AG08395 (cell line): ENCODE measurements at regions not wholly inside any gene's neighbourhood (a gene's known extent, or its start where the extent isn't known, plus 50 kb on each side); places are given as distances from the start of the nearest gene placed in this dataset.
"Not testable (repeated sequence)": the region's sequence is repeated elsewhere in the genome, so short reads cannot be mapped to it uniquely, and the experiment has no call there.

Source experiments
- DNase-seq: peaks from one replicate; pipeline ENCODE4 v3.0.0; 2012; ENCODE audit warnings: mixed read lengths, low spot score

DNA sequence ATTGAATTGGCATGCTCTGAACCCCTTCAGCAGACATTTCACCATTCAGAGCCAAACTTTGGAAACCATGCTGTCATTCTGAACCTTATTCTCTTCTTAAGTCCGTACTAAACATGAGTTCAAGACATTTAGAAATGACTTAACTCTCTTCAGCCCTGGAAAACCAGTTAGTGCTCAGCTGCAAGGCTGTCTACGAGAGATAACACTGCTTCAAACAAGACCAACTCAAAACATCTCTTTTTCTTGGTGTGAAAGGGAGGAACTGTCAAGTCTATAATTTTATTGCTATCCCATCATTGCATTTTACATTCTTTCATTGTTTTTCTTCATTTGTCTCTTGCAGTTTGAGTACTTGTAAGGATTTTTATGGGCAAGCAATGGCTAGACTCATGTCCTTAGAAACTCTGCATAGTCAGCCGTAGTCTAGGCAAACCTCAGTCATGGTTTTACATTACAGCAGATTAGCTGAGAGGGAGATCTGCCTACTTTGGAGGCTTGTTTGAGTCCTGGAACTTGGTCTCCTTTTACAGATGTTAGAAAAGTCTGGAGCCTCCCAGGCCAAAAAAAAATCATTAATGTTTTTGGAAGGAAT lies 120.6 kb upstream of the JADE1 start:
- DNase-seq: no peak

DNA sequence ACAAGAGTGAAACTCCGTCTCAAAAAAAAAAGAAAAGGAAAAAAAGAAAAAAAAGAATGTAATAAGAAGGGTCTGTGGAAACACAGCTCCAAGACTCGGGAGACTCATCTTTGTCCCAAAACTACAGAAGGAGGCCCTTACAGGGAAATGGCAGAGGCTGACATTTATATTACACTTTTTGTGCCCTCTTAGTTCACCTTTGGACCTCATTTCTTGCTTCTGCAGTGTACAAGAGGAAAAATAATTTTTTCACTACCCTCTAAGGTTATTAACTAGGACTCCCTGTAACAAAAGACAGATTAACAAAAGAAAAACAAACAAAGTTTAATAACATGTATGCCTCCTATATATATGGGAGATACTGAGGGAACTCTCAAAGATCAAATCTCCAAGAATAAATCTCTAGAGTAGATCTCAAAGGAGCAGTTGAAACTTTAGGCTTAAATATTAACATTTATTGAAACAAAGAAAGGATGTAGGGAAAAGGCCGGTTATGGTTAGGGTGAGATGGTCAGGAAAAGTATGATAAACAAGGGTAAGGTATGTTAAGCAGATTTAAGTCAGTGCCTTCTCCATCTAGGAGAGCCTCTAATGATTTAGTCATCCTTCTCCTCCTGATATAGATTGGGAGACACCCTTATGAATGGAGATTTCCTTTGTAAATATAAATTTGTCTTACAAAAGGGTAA lies 121.3 kb upstream of the JADE1 start:
- DNase-seq: no peak

DNA sequence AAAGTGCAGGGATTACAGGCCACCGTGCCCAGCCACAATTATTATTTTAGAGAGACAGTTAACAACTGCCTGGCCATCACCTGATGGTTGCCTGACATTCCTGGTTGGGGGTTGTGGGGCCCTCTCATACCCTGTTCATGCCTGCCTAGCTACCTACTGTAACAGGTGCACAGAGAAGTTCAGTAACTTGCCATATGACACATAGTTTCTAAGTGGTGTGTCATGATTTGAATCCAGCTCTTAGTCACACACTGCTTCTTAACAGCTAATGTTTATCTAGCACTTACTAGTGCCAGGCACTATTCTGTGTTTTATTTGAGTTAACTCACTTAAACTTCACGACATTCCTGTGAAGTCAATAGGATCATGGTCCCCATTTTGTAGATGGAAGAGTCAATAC lies 122.7 kb upstream of the JADE1 start:
- DNase-seq: no peak

DNA sequence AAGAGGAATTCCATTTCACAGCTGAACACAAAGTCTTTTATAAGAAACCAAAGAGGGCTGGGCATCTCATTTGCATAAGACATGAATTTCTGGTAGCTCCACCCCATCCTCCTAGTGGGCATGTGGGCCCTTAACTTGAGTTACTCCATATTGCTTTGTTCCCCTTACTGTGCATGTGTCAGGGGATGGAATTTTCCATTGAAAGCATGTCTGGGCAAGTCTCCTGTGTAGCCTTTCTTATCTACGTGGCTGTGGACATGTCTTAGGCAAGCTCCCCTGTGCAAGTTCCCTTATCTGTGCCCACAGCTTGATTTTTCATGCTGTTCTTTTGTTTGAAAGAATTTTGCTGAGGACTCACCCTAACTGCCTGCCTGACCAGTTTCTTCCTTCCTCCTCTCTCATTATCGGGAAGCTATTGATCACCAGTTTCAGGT lies 123.5 kb upstream of the JADE1 start:
- no peak for DNase-seq

DNA sequence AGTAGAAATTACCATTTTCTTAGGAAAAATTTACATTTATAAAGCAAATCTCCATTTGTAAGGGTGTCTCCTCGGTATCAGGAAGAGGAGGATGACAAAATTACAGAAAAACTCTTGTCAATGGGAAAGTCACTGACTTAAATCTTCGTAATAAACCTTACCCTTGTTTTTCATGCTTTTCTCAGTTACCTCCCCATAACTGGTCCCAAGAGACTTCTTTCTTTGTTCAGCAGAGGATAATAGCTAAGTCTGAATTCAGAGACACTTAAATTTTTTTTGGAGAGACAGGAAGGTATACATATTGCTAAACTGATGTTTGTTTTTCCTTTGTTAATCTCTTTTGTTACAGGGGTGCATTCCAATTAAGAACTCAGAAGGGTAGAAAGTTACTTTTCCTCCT lies 125.5 kb upstream of the JADE1 start:
- DNase-seq: no peak

DNA sequence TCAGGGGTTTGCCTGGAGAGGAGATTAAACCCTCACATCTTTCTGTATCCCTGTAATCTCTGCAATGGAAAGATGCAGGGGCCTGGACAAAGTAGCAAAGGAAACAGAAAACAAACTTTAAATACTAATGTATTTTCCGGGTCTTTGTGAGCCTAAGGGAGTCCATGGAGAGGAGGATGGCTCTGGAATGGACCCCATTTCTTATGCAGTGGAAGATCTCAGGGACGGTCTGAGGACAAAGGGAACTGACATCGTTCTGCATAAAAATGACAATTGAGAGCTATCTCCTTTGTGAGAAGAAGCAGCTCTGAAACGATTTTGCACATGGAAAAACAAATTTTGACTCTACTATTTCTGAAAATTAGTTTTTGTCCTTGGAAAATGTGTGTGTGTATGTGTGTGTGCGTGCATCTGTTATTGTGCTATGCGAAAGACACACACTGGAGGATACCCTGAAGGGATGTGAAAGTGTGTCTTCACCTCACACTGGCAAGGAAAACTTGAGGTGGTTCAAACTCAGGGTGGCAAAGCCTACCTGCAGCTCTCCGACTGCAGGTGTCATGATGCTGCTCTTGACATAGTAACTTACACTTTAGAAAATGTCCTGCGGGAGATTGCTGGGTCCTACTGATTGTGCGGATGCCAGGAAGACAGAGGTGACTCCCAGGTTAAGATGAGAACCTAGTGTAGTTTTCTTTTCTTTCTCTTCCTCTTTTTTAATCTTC lies 126.4 kb upstream of the JADE1 start:
- no peak for DNase-seq

DNA sequence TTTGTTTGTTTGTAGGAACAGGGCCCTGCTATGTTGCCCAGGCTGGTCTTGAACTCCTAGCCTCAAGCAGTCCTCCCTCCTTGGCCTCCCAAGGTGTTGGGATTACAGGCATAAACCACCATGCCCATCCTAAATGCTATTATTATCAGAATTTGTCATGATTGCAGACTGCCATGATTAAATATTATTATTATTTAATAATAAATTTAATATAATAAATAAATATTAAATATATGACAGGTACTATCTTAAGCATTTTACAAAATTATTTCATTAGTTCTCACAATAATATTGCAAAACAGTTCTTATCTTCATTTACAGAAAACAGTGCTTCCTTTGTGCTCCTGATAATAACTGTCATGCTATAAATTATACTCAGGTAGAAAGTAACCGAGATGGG lies 133.4 kb upstream of the JADE1 start:
- DNase-seq: no peak

DNA sequence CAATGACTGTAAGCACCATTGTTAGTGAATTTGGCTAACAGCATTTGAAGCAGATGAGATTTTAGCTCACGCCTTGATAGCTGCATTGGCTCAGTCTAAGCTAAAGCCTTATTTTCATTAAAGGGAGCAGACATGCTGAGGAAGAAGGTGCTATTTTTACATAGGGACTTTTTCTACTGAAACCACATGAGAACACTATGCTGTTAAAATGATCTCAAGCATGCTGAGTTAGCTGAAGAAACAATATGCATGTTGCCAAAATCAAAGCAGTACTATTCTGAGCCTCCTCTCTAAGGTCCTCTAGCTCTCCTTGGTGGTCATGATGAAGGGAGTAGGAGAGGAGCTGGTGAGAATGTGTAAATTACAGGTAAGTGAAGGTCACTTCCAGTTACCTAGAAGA lies 134.4 kb upstream of the JADE1 start:
- DNase-seq: no peak

DNA sequence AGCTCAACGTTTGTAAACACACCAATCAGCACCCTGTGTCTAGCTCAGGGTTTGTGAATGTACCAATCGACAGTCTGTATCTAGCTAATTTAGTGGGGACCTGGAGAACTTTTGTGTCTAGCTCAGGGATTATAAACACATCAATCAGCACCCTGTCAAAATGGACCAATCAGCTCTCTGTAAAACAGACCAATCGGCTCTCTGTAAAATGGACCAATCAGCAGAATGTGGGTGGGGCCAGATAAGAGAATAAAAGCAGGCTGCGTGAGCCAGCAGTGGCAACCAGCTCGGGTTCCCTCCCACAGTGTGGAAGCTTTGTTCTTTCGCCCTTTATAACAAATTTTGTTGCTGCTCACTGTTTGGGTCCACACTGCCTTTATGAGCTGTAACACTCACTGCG lies 136.3 kb upstream of the JADE1 start:
- DNase-seq: not testable (repeated sequence)

DNA sequence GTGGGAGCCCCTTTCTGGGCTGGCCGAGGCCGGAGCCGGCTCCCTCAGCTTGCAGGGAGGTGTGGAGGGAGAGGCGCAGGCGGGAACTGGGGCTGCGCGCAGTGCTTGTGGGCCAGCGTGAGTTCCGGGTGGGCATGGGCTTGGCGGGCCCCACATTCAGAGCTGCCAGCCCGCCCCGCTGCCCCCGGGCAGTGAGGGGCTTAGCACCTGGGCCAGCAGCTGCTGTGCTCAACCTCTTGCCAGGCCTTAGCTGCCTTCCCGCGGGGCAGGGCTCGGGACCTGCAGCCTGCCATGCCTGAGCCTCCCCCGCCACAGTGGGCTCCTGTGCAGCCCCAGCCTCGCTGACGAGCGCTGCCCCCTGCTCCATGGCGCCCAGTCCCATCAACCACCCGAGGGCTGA lies 136.9 kb upstream of the JADE1 start:
- DNase-seq: not testable (repeated sequence)

DNA sequence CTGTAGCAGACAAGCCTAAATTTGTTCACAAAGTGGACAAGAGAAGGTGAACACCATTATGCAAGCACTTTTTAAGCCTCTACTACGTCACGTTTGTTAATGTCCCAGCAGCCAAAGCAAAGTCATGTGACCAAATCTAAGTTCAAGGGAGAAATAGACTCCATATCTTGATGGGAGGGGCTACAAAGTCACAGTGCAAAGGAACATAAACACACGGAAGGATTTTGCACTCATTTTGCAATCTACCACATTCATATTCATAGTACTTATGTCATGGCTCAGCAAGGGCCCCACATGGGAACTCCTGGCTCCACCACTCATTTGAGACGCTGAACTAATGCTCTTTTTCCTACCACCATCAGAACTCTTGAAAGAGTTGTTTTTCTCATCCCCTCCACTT lies 139.0 kb upstream of the JADE1 start:
- no peak for DNase-seq

DNA sequence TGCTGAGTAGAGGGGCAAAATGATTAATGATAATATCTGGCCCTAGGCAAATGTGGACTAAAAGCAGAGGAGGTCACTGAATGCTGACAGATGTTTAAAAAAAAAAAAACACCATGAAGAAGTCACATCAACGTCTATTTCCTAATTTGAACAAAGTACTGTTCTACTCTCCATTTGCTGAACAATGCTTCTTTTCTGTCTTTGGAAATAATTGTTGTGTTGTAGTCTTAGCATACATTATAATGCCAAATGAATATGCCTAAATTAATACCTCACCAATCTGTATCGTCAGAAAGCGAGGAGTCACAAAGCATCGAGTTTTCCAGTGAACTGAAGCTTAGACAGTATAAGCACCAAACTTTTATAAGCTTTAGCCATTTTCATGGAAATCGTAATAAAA lies 140.9 kb upstream of the JADE1 start:
- no peak for DNase-seq

DNA sequence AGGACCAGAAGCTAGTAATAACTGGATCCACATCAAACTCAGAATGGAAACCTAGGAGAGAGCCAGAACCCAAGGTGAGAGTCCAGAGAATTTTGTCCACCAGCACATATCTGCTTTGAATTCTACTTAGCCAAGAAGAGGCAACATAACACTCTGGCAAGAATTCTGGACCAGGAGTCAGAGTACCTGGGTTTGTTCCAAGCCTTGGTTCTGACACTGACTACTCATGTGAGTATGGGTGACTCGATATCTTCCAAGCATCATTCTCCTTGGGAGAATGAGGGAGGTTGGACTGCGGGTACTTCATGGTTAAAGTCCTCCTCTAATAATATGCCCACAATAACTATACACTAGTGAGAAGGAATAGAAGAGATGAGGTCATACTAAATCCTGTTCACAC lies 144.0 kb upstream of the JADE1 start:
- DNase-seq: no peak

DNA sequence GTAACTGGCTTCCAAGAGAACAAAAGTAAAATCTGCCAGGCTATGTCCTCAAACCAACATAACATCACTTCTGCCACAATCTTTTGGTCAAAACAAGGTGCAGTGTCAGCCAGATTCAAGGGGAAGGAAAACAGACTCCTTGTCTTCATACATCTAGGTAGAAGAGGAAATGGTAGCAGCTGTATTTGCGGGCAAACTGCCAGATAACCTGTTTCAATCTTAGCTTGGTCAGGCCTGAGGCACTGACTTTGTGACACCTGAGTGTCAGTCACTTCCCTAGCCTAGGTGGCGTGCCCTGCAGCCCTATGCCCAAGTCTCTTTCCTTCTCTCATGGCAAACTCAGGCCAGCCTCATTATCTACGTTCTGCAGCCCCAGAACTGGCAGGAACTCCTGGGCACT lies 146.2 kb upstream of the JADE1 start:
- no peak for DNase-seq

DNA sequence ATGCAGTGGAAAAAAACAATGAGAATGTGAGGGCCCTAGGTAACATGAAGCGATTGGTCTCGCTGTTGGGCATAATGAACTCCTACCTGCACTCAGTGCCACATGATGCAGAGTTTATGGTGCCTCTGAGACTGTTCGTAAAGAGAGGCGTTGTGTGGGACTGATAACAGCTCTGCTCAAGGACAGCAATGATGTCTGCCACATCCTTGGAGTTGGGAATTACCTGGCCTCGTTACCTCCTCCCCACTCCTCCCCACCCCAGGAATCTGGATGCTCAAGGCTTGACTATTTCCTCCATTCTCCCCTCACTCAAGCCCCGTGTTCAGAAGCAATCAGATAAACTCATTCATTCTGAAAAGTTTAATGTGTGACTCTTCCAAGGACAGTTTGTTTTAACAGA lies 148.0 kb upstream of the JADE1 start:
- DNase-seq: no peak

DNA sequence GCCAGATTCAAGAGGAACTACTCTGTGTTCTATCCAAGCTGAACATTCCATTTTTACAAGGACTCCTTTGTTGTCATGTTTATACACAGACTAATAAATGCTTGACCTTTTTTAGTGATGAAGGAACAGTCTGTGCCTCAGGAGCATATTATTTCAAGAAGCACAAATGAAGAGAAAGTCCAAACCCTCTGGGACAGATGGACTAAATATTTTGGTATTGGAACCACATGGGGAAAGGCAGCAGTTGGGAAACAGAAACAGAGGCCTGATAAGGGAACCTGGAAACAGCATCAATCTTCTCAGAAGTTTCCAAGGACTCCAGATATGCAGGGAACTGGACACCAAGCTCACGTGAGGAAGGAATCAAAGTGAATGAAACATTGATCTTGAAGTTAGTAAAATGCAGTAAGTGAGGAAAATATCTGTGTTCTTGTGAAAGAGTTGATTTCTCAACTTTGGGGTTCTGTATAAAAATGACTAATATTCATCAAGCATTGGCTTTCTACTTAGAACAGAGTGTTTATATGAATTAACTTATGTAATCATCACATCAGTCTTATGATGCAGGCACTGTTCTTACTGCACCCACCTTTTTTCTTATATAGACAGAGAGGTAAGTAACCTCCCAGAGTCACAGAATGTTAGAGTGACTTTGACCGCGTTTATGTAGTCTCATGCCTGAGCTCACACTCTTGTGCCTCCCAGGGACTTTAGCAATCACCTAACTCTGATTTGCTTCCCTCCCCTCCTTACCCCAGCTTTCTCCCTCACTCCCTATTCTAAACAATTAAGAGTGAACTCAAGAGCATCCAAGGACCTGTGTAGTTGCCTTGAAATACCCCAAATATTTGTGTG lies 148.9 kb upstream of the JADE1 start:
- DNase-seq: peak; percentile 26

DNA sequence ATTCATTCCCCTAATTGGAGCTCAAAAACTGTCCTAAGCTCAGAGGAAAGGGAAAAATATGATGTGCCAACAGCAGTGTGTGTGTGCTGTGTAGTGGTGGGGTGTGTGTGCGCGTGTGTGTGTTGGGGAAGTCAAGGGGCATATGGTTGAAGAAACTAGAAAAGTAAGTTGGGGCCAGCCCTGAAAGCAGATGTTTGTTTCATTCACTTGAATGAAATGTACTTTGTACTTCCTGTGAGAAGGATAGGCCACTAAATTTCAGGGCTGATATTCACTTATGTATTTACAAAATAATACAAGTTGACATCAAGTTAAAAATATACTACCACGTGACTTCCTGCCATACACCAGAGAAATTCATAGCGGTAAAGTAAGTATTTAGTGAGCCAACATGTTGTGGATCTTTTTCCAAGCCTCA lies 151.3 kb upstream of the JADE1 start:
- DNase-seq: no peak

DNA sequence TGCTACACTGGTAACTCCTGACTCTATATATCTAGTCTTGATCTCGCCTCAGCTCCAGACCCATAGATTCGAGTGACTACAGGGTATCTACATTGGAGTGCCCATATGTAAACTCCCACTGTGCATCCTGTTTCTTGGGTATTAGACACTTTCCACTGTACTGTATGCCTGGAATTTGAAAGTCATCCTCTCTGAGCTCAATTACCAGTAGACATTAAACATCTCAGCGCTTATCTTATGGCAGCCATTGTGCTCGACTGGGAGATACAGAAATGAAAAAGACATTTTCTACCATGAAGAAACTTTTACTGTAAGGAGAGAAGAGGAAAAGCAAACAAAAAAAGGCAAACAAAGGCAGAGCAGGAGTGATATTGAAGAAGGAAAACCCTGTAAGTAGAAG lies 151.9 kb upstream of the JADE1 start:
- no peak for DNase-seq

DNA sequence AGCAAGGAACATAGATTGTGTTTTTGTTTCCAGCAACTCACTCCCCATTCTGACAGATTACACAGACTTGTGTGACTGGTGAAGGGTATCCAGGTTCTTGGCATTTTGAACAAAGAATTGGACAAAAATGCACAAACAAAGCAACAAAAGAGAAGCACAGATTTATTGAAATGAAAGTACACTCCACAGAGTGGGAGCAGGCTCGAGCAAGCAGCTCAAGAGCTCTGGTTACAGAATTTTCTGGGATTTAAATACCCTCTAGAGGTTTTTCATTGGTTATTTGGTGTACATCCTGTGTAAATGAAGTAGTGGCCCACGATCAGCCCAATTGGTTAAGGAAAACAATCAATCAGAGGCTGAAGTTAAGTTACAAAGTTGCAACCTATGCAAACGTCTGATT lies 155.0 kb upstream of the JADE1 start:
- no peak for DNase-seq

DNA sequence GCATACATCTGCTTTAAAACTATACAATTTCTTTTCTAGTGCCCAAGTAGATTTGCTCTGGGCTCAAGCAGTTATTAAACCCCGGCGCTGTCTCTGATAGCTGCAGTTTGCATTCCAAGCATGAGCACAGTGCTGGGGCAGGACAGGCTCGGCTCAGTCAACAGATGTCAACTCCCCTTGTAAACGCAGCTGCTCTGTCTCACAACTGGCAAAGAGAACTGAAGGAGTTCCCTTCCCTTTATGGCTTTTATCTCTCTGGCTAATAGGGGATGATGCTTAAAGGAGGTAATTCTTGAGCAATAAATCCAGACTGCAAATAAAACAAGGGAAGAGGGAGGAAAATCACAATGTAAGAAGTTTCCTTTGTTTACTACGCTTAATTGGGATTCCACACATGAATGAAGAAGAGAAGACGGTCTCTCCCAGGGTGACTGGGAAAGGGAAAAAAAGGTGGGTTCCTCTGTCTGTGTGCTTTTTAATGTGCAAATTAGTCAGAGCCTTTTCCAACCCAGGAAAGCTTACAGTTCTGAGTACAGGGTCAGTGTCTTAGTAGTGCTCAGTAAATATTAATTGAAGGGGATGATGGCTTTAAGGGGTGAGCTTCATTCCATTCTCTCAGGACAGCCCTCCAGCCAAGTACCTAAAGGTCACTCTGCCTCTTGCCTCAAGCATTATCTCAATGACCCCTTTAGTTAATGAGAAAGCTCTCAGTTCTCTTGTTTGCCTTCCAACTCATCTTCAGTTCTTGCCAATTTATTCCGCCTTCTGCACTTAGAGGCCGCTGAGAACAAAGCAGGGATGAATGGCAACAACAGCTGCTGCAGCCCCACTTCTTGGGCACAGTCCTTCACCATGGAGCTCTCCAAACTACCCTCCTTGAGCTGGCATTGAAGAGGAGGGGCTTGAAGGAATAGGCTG lies 155.7 kb upstream of the JADE1 start:
- DNase-seq: peak; percentile 34

DNA sequence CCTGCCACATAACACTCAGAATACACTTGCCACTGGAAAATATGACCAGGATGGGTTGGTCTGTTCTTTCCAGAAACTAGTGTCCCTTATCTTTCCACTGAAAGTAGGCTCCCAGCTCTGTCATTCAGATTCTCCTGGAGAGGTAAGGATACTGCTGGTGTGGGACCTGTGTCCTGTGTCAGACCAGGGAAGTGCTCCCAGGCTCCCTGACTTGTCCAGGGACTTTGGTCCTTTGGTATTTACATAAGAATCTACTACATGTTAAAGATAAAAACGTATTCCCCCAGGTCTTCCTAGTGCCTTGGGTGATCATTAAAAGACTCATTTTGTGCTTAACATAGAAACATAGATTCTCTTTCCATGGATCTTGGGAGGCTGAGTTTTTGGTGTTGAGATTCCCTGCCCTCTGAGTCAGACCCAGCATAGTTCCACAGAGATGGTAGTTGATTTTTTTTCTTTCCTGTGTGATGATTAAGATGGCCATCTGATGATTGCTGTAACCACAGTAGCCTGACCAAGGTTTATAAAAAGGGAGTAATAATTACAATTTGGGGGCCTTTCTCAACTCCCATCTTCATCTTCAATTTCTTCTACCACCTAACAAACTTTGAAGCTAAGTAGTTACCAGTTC lies 159.8 kb upstream of the JADE1 start:
- DNase-seq: peak; percentile 76
